MM.1S (cell line): ENCODE measurements at regions not wholly inside any gene's neighbourhood (a gene's known extent, or its start where the extent isn't known, plus 50 kb on each side); places are given as distances from the start of the nearest gene placed in this dataset.

ENCODE experiments used
- DNase-seq: peaks from one replicate; pipeline ENCODE4 v3.0.0-alpha.2; 2015
- H2AFZ ChIP-seq: fragments of 300-600 bp; sonication (generic); 2 replicates; pipeline ENCODE4 v1.6.0; 2016; ENCODE audit warnings: antibody characterized with exemption, low read length
- H3F3A ChIP-seq: fragments of 300-600 bp; sonication (generic); 2 replicates; pipeline ENCODE4 v1.6.1; 2016; ENCODE audit warnings: mild to moderate bottlenecking, antibody characterized with exemption, low read length, moderate library complexity, mixed read lengths; ENCODE audit not compliant: insufficient read depth
- H3K27ac ChIP-seq: fragments of 300-600 bp; sonication (generic); 2 replicates; pipeline ENCODE4 v1.5.1; 2016; ENCODE audit warnings: mild to moderate bottlenecking, low read length
- H3K27me3 ChIP-seq: fragments of 300-600 bp; sonication (generic); replicated peaks from 2 replicates; pipeline ENCODE4 v1.6.0; 2016; ENCODE audit warnings: low read length; ENCODE audit not compliant: insufficient read depth
- H3K36me3 ChIP-seq: fragments of 300-600 bp; sonication (generic); replicated peaks from 2 replicates; pipeline ENCODE4 v1.6.1; 2016; ENCODE audit warnings: mild to moderate bottlenecking, low read length, mixed read lengths; ENCODE audit not compliant: insufficient read depth
- H3K4me1 ChIP-seq: fragments of 300-600 bp; sonication (generic); 2 replicates; pipeline ENCODE4 v1.6.1; 2016; ENCODE audit warnings: low read length, mixed read lengths
- H3K4me2 ChIP-seq: fragments of 300-600 bp; sonication (generic); 2 replicates; pipeline ENCODE4 v1.6.0; 2016; ENCODE audit warnings: low read depth, low read length
- H3K4me3 ChIP-seq: fragments of 300-600 bp; sonication (generic); 2 replicates; pipeline ENCODE4 v1.5.1; 2016; ENCODE audit warnings: low read length, mixed read lengths
- H3K79me2 ChIP-seq: fragments of 300-600 bp; sonication (generic); 2 replicates; pipeline ENCODE4 v1.6.1; 2016; ENCODE audit warnings: mixed run types, low read length, mixed read lengths
- H3K9ac ChIP-seq: fragments of 300-600 bp; sonication (generic); 2 replicates; pipeline ENCODE4 v1.6.1; 2016; ENCODE audit warnings: low read length, mixed read lengths
- H3K9me2 ChIP-seq: fragments of 300-600 bp; sonication (generic); replicated peaks from 2 replicates; pipeline ENCODE4 v1.6.1; 2016; ENCODE audit warnings: mild to moderate bottlenecking, low read length, mixed read lengths; ENCODE audit not compliant: insufficient read depth
- H3K9me3 ChIP-seq: fragments of 300-600 bp; sonication (generic); replicated peaks from 2 replicates; pipeline ENCODE4 v1.6.1; 2016; ENCODE audit warnings: mild to moderate bottlenecking, low read length, mixed read lengths; ENCODE audit not compliant: insufficient read depth
- H4K20me1 ChIP-seq: fragments of 300-600 bp; sonication (generic); 2 replicates; pipeline ENCODE4 v1.6.1; 2016; ENCODE audit warnings: mild to moderate bottlenecking, low read length, moderate library complexity, mixed read lengths; ENCODE audit not compliant: insufficient read depth
- EZH2 ChIP-seq: fragments of 300-600 bp; sonication (generic); optimal IDR thresholded peaks from 2 replicates; pipeline ENCODE3; 2017; ENCODE audit warnings: low read depth, mild to moderate bottlenecking, antibody characterized with exemption, low read length, mixed read lengths
- EZH2phosphoT487 ChIP-seq: fragments of 300-600 bp; sonication (generic); IDR thresholded peaks from 2 replicates; pipeline ENCODE4 v1.6.1; 2018; ENCODE audit warnings: antibody characterized with exemption, low read length
- TF ChIP-seq, protein P1 (sequence below): fragments of 300-600 bp; sonication (generic); IDR thresholded peaks from 2 replicates; pipeline ENCODE4 v1.5.1; 2016; ENCODE audit warnings: antibody characterized with exemption, low read length, mixed read lengths

DNA sequence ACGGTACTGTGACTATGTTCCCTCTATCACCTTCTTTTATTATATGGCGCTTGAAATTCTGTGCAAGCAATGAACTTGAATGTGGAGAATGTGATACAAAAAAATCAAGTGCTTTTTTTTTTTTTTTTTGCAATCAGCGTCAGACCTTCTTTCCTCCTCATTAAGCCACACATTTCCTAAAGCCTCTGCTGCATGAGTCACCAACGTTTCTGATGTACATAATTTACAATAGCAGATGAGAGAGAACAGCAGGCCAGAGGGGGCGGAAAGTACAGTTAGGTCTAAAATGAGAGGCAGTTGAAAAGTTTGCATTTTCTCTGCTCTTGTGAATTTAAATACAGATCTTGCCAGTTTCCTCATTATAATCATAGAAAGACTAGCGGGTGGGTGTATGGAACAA, 114.6 kb upstream of the RIPOR2 start:
- H3K9me2 ChIP-seq = no peaks in the 10 kb centered on the region
- TF ChIP-seq EZH2 = no peak
- TF ChIP-seq, protein P1, sequence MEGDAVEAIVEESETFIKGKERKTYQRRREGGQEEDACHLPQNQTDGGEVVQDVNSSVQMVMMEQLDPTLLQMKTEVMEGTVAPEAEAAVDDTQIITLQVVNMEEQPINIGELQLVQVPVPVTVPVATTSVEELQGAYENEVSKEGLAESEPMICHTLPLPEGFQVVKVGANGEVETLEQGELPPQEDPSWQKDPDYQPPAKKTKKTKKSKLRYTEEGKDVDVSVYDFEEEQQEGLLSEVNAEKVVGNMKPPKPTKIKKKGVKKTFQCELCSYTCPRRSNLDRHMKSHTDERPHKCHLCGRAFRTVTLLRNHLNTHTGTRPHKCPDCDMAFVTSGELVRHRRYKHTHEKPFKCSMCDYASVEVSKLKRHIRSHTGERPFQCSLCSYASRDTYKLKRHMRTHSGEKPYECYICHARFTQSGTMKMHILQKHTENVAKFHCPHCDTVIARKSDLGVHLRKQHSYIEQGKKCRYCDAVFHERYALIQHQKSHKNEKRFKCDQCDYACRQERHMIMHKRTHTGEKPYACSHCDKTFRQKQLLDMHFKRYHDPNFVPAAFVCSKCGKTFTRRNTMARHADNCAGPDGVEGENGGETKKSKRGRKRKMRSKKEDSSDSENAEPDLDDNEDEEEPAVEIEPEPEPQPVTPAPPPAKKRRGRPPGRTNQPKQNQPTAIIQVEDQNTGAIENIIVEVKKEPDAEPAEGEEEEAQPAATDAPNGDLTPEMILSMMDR = no peak
- no peak for TF ChIP-seq EZH2phosphoT487
- no peak overlapping the region for H3K4me2 ChIP-seq
- H3F3A ChIP-seq = no peaks in the 10 kb centered on the region
- H3K4me3 ChIP-seq = no peak overlapping the region
- no peaks in the 10 kb centered on the region for H3K79me2 ChIP-seq
- DNase-seq = no peak
- H3K9ac ChIP-seq = no peak overlapping the region
- no peaks in the 10 kb centered on the region for H3K4me1 ChIP-seq
- H3K9me3 ChIP-seq = no peaks in the 10 kb centered on the region
- H2AFZ ChIP-seq = no peak overlapping the region
- H3K27me3 ChIP-seq = 0 out of 2 replicates have a peak, but pooled peaks cover 4% of the 10 kb centered on the region
- no peaks in the 10 kb centered on the region for H3K36me3 ChIP-seq
- no peaks in the 10 kb centered on the region for H4K20me1 ChIP-seq
- H3K27ac ChIP-seq = no peak overlapping the region

DNA sequence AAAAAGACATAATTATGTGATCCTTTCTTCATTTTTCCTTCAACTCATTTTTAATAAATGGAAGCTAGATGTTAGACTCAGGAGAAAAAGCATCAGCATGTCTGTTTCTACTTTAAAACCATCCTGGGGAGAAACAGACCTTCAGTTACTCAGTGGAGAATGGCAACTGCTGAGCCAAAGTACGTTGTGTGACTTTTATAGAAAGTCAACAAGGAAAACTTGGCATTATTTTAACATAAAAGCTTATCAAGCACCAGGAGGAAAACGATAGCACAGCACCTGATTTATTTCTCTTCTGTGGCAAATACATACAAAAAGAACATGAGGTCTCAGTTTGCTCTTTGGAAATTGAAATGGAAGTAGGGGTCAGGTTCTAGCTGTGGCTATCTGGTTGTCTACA, 115.3 kb upstream of the RIPOR2 start:
- no peaks in the 10 kb centered on the region for H3K9me3 ChIP-seq
- no peaks in the 10 kb centered on the region for H3F3A ChIP-seq
- H3K9me2 ChIP-seq = no peaks in the 10 kb centered on the region
- H4K20me1 ChIP-seq = no peaks in the 10 kb centered on the region
- H3K27ac ChIP-seq = no peak overlapping the region
- TF ChIP-seq, protein P1 = no peak
- TF ChIP-seq EZH2phosphoT487 (no peak), EZH2 (no peak)
- no peak overlapping the region for H2AFZ ChIP-seq
- H3K36me3 ChIP-seq = no peaks in the 10 kb centered on the region
- H3K9ac ChIP-seq = no peak overlapping the region
- H3K27me3 ChIP-seq = 0 out of 2 replicates have a peak, but pooled peaks cover 4% of the 10 kb centered on the region
- H3K79me2 ChIP-seq = no peaks in the 10 kb centered on the region
- 0 out of 2 replicates have a peak, but pooled peaks cover 3% of the 10 kb centered on the region for H3K4me1 ChIP-seq
- H3K4me2 ChIP-seq = no peak overlapping the region
- H3K4me3 ChIP-seq = no peak overlapping the region
- DNase-seq = no peak

DNA sequence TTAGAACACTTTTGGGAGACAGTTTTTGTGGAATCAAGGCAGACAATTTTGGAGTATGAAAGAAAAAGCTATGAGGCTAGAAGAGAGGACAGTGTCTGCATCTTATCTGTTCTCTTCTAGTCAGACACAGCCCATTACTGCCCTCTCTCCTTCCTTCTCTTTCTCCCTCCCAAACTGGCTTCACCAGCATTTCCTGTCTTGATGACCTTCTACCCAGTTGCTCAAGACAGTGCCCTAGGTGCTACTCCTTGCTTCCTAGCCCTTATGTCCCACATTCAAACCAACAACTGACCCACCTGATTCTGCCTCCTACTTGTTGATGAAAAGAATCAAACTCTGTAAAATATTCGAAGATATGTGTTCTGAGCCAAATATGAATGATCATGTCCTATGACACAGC, 116.4 kb upstream of the RIPOR2 start:
- no peaks in the 10 kb centered on the region for H3F3A ChIP-seq
- no peak overlapping the region for H2AFZ ChIP-seq
- H3K36me3 ChIP-seq = no peaks in the 10 kb centered on the region
- TF ChIP-seq, protein P1 = no peak
- TF ChIP-seq EZH2 (no peak), EZH2phosphoT487 (no peak)
- H3K4me2 ChIP-seq = no peak overlapping the region
- no peaks in the 10 kb centered on the region for H3K79me2 ChIP-seq
- H3K9me3 ChIP-seq = no peaks in the 10 kb centered on the region
- no peaks in the 10 kb centered on the region for H4K20me1 ChIP-seq
- no peak overlapping the region for H3K4me3 ChIP-seq
- H3K27ac ChIP-seq = no peak overlapping the region
- no peak overlapping the region for H3K9ac ChIP-seq
- no peaks in the 10 kb centered on the region for H3K9me2 ChIP-seq
- H3K27me3 ChIP-seq = no peaks in the 10 kb centered on the region
- no peak for DNase-seq
- 0 out of 2 replicates have a peak, but pooled peaks cover 3% of the 10 kb centered on the region for H3K4me1 ChIP-seq
